AG09319 (cell line): ENCODE measurements at regions not wholly inside any gene's neighbourhood (a gene's known extent, or its start where the extent isn't known, plus 50 kb on each side); places are given as distances from the start of the nearest gene placed in this dataset.

Experiments used
- DNase-seq: peaks from one replicate; pipeline ENCODE4 v3.0.0-alpha.2; 2010; ENCODE audit warnings: low read depth; ENCODE audit errors: extremely low read depth
- TF ChIP-seq, protein P1 (sequence below): IDR thresholded peaks from 2 replicates; pipeline ENCODE4 v1.5.1; 2011; ENCODE audit warnings: low read depth, mild to moderate bottlenecking, inconsistent platforms, low read length, moderate library complexity

DNA sequence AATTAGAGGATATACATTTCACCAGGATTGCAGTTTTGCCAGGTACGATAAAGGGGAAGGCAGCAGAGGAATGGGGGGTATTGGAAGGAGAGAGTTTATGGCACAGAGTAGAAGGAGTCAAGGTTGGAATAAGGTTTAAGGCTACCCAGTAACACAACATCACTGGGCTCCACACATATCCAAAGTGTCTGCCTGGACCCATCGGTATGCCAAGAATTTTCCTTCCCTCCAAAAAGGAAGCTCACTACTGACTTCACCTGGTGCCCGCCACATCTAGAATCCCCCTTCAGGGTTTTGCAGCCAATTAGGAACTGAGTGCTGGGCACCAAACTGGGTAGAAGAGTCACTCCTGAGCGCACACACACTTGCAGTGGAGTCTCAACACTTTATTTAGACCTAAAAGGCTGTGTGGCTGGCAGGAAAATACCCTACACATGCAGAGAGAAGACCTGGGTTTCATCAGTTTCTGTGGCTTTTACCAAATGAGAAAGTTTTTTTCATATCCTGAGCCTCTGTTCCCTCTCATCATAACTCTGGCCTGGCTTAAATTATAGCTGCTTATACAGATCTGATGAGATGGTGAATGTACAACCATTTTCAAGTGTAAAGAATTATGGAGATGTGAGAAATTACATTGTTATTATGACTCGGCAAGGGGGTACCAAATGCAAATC lies 190.8 kb upstream of the LPP start:
- no peak for DNase-seq
- TF ChIP-seq, protein P1, sequence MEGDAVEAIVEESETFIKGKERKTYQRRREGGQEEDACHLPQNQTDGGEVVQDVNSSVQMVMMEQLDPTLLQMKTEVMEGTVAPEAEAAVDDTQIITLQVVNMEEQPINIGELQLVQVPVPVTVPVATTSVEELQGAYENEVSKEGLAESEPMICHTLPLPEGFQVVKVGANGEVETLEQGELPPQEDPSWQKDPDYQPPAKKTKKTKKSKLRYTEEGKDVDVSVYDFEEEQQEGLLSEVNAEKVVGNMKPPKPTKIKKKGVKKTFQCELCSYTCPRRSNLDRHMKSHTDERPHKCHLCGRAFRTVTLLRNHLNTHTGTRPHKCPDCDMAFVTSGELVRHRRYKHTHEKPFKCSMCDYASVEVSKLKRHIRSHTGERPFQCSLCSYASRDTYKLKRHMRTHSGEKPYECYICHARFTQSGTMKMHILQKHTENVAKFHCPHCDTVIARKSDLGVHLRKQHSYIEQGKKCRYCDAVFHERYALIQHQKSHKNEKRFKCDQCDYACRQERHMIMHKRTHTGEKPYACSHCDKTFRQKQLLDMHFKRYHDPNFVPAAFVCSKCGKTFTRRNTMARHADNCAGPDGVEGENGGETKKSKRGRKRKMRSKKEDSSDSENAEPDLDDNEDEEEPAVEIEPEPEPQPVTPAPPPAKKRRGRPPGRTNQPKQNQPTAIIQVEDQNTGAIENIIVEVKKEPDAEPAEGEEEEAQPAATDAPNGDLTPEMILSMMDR: no peak

DNA sequence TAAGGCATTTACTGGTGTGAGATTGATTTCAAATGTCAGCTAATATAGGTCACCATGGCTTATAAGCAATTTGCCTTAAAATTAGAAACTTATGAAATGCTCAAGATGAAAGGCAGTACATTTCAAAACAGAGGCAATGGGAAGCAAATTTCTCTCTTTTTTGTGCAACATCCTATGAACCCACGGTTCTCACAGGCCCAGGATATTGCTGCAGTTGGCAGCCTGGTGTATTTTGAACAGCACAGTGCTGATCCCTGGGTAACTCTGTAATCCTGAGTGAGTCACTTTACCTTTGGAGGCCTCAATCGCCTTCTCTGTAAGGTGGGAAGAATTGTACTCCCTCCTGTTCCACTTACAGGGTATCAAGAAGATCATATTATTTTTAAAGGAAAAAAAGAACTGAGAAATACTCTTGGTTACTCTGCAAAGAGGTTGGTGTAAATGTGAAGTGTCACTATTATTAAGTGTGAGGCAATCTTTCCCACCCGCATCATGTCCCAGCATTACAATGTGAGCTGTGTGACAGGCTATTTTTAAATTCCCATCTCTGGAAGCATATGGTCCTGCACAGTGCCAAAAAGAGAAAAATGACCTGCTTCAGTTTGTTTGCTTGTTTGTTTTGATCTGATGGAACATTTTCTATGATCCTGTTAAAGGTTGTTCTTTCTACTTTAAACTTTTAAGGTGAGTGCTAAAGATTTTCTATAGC lies 190.1 kb upstream of the LPP start:
- DNase-seq: no peak

DNA sequence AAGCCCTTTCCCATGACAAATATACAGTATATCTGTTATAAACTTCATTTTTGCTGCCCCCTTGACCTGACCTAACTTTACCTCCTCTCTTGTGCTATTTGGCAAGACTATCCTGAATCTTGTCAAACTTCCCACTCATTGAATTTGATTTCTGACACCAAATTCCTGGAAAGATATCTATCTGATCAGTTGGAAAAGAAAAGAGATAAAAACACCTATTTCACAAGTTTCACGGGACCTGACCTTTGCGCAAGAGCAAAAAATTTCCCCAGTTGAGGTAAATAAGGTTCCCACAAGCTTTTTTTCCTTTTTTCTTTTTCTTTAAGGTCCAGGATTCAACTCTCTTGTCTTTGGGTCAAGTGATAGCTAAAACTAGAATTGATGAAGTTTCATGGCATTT lies 189.2 kb upstream of the LPP start:
- TF ChIP-seq, protein P1: no peak
- DNase-seq: no peak

More for the DNA sequence above, 190.1 kb upstream of the LPP start:
- TF ChIP-seq, protein P1: no peak

DNA sequence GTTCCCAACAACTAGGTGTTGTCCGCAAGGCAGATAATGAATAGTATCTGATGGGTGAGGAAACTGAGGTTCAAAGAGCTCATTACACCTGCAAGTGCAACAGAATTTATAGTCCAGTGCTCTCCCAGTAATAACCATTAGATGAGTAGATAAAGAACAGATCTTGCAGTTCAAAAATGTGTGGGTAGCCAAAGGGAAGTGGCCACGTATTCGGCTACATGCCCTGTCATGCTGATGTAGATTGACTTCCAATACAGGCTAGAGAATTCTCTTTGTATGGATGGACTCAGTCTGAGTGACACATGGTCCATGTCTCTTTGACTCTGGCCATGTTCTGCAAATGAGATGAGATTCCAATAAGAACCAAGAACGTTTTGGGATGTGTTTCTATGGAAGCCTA lies 187.9 kb upstream of the LPP start:
- no peak for DNase-seq
- TF ChIP-seq, protein P1: no peak

DNA sequence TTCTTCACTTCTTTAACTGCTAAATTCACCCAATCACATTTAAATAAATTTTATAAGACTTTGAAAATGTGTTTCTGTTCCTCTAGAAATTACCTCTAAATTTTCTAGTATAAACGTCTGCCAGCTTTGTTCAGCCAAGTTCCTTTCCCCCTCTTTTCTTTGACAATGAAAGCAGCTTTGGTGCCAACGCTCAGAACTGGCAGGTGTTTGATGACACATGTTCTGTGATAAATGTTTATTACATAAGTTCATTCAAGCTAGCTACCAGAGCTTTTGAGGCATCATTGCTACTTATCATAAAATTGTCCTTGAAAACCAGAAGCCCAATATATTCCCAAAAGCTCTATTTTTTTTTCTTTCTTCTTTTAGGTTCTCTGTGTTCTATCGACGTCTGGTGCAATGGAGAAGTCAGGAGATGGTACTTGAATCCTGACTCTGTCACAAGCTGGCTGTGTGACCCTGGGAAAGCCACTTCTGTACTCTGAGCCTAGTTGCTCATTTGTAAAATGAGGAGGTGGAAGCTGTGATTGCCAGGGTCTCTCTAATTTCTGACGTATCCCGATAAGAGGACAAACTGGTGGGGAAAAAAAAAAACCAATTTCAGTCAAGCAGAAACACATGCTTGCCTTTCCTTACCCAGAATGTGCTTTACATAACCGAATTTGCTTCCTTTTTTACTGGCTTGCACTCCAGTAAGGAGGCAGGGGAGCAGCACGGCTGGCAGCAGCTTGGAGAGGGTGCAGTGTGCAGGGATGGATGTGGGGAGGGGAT lies 187.1 kb upstream of the LPP start:
- TF ChIP-seq, protein P1: no peak
- DNase-seq: no peak

DNA sequence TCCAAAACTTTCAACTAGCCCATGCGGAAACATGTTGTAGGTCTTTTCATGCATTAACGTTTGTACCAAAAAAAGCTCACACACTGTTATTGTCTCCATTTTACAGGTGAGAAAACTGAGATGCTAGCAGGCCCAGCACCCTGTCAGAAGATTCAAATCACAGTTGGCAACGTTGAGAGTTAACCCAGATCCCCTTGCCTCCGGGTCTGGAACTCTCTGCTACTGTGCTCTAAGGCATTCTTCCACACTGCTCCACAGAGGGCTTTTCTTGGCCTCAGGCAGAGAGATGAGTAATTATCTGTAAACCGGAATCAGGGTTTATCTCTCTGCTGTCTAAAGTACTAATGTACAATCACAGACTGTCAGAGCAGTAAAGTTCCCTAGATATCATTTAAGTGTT lies 186.0 kb upstream of the LPP start:
- DNase-seq: no peak
- TF ChIP-seq, protein P1: no peak

DNA sequence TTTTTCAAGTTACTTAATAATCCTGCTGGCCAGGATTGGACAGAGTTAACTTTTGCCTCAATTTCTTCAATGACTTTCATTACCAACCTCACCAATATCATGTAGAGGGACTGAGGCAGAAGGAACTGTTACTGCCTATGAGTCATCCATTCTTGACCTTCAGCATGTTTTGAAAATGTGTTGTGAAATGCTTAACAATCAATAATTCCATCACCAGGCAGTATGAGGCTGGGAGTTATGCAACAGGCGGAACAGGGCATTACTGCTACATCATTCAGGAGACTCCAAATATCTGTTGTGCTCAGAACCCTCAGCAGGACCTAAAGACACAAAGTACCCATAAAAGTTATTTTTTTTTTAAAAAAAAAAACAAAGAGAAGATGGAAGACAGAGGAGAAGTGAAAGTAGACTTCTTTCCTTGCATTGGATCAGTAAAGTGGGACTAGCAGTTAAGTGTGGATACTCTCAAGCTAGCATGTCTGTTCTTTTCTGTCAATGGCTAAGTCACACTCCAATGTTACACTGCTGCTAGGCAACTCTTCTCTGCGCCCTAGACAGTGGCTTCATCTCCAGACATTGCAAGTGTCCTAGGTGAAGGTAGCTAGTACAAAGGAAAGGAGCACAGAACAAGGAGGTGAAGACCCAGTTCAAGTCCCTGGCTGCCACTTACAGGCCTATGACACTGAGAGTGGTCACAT lies 184.9 kb upstream of the LPP start:
- DNase-seq: peak; percentile 68

More for the DNA sequence above, 184.9 kb upstream of the LPP start:
- TF ChIP-seq, protein P1: no peak
